Right forelimb (tissue), 1 donor: ENCODE measurements at regions not wholly inside any gene's neighbourhood (a gene's known extent, or its start where the extent isn't known, plus 50 kb on each side); places are given as distances from the start of the nearest gene placed in this dataset.

Experiments used
- DNase-seq: peaks from one replicate; pipeline ENCODE4 v3.0.0-alpha.2; 2018

DNA sequence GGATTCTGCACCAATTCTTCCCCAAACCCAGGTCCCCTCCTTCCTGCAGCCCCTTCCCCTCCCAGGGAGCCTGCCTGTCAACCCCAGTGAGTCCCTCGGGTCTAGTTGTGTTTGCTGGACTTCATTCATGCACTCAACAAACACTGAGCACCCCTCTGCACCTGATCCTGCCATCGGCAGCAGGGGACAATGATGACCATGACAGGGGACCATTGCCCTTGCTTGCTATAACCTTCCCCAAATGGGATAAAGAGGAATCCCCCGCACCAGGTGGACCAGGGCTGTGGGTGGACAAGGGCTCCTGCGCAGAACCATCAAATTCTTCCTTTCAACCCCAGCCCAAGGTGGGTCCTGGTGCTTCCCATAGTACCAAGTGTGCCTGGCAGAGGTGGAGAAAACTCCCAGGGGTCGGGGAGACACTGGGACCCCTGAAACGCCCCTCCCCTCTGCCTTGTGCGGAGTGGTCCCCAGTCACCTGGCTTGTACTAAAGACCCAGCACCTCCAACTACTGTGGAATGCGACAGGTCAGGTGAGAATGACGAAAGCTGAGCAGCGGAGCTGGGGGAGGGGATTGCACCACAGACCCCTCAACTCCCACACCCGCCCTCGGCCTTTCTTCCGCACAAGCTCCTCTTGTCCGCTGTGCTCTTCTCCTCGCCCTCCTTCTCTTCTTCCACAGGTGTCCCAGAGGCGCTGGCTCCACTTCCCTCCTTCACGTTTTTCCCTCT is 119.9 kb upstream of the ZNF217 start:
- DNase-seq, result no peak

DNA sequence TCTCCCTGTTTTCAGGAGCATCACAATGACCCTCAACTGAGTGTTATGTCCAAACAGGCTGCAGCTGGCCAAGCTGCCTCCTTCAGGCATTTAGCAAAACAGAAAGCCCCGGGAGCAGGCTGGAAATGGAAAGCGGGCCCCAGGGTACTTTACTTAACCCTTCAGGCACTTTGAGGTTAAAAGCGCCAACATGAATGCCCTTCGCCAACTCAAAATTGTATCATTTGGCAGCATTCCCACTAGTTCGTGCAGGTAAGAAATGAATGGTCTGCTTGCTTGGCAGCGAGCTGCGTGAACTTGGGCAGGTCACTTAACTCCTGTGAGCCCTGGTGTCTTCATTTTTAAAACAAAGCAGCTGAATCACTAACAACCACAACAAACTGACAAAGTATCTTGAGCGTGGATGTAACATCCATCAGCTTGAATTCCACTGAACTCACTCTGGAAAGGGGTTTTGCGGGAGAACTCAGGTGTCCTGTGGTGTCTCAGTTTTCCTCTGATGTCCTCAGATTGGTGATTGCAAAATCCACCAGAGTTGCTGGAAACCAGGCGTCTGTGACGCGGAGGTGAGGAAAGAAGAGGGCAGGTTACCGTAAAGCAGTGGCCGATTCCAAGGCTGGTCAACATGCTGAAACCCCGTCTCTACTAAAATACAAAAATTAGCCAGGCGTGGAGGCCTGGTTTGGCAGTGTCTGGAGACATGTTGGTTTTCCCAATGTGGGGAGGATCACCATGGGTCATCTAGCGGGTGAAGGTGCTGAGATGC is 118.8 kb upstream of the ZNF217 start:
- no peak for DNase-seq

DNA sequence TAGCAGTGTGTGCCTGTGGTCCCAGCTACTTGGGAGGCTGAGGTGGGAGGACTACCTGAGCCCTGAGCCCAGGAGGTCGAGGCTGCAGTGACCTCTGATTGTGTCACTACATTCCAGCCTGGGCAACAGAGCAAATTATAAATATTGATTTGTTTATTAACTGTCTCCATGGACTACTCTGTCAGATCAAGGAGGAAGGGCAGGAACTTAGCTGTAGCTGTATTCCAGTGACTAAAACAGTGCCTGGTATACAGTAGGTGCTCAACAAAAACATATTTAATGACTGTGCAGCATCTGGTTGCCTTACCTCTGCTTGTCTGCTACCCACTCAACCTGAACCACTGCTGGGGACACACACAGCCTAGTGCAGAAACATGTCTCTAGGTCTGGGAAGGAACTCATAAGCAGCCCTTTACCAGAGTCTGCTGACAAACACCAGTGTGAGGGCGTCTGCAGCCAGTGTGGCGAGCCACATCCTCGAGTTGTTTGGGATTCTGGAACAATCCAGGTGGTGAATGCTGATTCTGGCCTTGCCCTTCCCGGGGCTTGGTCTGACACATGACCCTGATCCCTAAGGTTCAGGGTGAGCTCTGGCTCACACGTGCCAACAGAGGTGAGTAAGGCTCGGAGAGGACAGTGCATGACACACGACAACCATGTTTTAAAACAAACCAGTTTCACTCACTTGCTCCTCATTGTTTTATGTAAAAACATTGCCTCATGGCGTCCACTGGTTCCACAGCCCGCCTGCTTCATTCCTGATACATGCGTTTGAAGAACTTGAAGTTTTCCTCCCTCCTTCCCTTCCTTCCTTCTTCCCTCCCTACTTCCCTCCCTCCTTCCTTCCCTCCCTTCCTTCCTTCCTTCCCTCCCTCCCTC is 117.9 kb upstream of the ZNF217 start:
- no peak for DNase-seq

GRCh38 chr20:53708129-53708968 is 114.7 kb upstream of the ZNF217 start:
- no peak for DNase-seq

GRCh38 chr20:53707371-53708055 is 113.9 kb upstream of the ZNF217 start:
- no peak for DNase-seq

GRCh38 chr20:53706466-53707370 is 113.1 kb upstream of the ZNF217 start:
- no peak for DNase-seq

DNA sequence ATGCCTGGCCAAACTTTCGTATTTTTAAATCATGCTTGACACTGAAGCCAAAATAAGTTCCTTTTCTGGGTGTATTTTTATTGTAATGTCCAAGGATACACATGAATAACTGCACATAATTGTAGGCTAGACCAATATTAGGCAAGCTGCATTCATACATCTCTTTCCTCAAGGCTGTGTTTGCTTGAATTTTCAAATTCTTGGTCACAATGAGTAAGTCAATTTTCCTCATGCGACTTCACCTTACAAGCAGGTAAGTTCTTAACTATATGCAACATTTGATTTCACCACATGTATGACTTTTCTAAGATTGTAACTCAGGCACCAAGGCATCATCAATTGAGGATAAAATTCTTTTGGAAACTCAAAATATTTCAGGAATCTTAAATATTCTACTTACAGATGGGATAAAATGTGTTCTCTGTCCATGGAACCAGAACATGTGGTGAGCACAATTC is 112.4 kb upstream of the ZNF217 start:
- no peak for DNase-seq

GRCh38 chr20:53702617-53703016 is 109.0 kb upstream of the ZNF217 start:
- no peak for DNase-seq

- no peak for DNase-seq
These were observed 106.3 kb upstream of the ZNF217 start for GRCh38 chr20:53699906-53700305.

DNA sequence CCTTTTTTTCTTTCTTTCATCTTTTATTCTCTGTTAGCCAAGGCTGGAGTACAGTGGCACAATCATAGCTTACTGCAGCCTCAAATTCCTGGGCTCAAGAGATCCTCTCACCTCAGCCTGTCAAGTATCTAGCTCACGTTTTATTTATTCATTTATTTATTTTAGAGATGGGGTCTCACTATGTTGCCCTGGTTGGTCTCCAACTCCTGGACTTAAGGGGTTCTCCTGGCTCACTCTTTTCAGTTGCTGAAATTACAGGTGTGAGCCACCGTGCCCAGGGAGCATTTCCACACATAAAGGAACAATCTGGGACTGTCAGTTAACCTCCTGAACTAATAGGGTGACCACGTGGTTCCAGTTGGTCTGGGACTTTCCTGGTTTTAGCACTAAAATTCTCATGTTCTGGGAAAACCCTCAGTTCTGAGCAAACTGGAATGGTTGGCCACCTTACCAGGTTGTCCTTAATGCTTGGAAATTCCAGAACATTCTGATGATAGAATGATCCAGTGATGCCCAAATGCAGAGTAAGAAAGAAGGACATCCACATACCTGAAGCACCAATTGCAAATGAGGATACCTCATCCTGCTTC is 105.5 kb upstream of the ZNF217 start:
- no peak for DNase-seq

- DNase-seq, result no peak
These were observed 104.8 kb upstream of the ZNF217 start for GRCh38 chr20:53698371-53698978.

DNA sequence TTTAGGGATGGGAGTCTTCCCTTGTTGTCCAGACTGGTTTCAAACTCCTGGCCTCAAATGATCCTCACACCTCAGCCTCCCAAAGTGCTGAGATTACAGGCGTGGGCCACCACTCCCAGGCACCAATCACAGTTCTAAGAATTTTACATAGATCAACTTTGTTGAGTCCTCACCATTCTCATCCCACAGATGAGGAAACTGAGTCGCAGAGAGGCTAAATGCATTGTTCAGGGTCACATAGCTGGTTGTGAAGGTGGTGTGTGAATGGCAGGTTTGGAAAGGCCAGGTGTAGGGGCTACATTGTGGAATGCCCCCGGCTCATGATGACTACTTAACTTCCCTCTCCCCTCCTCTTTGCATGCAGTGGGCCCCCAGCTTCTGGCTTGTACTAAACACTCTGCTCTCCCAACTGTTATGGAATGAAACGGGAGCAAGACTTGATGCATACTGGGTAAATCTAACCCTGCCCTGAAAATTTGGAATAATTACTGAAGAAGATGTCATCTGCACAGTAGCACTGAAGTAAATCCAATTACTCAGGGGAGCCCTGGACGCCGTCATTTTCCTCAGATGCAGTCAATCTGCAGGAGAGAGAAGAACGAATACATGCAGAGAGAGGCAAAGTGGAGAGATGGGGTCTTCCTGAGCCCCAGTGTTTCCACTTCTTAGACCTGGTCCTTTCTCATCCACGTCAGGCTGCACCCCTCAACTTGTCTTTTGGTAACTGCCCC is 102.3 kb upstream of the ZNF217 start:
- DNase-seq, result no peak

- no peak for DNase-seq
These were observed 99.7 kb upstream of the ZNF217 start for GRCh38 chr20:53693262-53693871.

DNA sequence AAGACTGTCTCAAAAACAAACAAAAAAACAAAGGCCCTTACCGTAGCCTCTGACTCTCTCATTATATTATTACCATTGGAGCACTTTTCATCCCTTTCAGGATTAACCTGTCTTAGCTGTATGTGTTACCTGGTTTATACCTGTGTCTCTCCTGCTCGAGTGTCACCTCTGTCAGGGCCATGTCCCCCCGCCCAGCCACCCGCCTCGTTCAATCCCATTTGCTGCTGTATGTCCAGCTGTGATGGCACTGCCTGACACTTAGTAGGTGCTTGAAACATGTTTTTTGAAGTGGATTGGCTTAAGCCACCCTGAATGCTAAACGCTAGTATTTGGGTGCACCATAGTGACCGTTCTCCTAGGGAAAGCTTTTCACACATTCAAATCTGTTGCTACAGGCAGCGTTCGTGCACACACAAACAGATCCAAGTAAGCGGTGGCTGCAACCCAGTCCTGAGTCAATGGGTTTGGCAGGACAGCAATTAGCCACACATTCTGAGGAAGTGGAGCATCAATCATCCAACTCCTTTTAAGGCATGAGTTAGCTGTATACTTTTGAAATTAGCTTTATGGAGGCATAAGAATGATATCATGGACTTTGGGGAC is 98.9 kb upstream of the ZNF217 start:
- no peak for DNase-seq

DNA sequence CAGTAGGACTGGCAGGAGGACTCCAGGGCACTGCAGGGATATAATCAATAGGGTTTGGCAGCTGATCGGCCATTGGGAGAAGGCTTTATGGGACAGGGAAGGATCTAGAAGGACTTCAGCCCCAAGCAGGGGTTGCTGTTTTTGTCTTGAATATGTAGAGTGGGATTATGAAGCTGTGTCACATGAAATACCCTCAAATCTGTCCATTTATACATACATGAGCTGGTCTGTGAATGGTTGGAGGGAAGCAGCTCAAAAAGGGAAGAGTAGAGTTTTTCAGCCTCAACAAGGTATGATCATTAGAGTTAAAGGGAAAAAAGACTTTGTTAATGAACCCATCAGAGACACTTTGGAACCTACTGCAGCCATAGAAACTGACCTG is 98.2 kb upstream of the ZNF217 start:
- DNase-seq, result no peak

DNA sequence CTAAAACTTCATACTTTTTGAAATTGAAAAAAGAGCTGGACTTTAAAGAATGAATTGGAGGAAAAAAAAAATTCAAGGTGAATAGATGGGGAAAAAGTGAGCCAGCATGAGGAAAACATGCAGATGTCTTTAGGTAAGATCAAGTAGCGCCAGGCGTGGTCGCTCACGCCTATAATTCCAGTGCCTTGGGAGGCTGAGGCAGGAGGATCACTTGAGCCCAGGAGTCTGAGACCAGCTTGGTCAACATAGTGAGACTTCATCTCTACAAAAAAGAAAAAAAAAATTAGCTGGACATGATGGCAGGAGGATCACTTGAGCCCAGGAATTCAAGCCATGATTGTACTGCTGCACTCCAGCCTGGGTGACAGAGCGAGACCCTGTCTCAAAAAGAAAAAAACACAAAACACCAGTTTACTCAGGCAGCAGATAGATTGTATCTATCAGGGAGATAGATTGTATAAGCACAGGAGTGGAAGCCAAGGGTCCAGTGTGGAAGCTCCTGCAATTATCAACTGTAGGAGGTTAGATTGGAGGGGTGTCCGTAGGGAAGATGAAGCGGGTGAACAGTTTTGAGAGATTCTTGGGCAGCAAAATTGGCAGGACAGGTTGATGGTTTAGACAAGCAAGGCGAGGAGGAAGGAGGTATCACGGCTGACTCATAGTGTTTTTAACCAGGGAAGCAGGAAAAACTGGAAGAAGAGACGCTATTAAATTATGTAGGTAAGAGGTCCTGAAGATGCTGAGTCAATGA is 97.6 kb upstream of the ZNF217 start:
- no peak for DNase-seq

DNA sequence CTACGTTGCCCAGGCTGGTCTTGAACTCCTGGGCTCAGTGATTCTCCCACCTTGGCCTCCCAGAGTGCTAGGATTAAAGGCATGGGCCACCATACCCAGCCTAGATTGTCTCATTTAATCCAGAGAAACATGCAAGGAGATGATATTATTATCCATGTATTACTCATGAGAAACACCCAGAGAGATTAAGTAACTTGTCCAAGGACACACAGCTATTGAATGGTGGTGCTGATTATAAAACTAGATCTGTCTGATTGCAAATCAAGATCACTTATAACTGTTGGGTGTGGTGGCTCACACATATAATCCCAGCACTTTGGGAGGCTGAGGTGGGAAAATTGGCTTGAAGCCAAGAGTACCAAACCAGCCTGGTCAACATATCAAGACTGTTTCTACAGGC is 94.4 kb upstream of the ZNF217 start:
- DNase-seq, result no peak
